ENCODE measurements at regions not wholly inside any gene's neighbourhood (a gene's known extent, or its start where the extent isn't known, plus 50 kb on each side); places are given as distances from the start of the nearest gene placed in this dataset.

GRCh38 chr14:89013698-89014568 is 189.5 kb downstream of the TTC8 start:
- Histone ChIP-seq H3K36me3 (no peaks in the 10 kb centered on the region), H3K27me3 (no peaks in the 10 kb centered on the region), H3K4me1 (no peaks in the 10 kb centered on the region), H3K27ac (no peak overlapping the region), H3K4me3 (no peak overlapping the region), H3K9me3 (no peaks in the 10 kb centered on the region)
- intact Hi-C loops (cut with DNase I; ENCODE audit: low total_unique reads) = no loop called here
- DNase-seq (ENCODE audit: low spot score in 2 of 2) = no peak
- TF ChIP-seq POLR2AphosphoS5 (IDR thresholded peaks at IDR 0.05) (no peak), POLR2A (IDR thresholded peaks at IDR 0.05) (no peak), CTCF (IDR thresholded peaks at IDR 0.05) (no peak)

GRCh38 chr14:89014569-89014850 is 190.1 kb downstream of the TTC8 start:
- TF ChIP-seq POLR2A (IDR thresholded peaks at IDR 0.05) (no peak), POLR2AphosphoS5 (IDR thresholded peaks at IDR 0.05) (no peak), CTCF (IDR thresholded peaks at IDR 0.05) (no peak)
- Histone ChIP-seq H3K9me3 (no peaks in the 10 kb centered on the region), H3K4me3 (no peak overlapping the region), H3K27ac (no peak overlapping the region), H3K4me1 (no peaks in the 10 kb centered on the region), H3K36me3 (no peaks in the 10 kb centered on the region), H3K27me3 (no peaks in the 10 kb centered on the region)
- DNase-seq (ENCODE audit: low spot score in 2 of 2) = no peak
- intact Hi-C loops (cut with DNase I; ENCODE audit: low total_unique reads) = no loop called here

GRCh38 chr14:89015016-89015415 is 190.6 kb downstream of the TTC8 start:
- TF ChIP-seq POLR2AphosphoS5 (IDR thresholded peaks at IDR 0.05) (no peak), CTCF (IDR thresholded peaks at IDR 0.05) (no peak), POLR2A (IDR thresholded peaks at IDR 0.05) (no peak)
- intact Hi-C loops (cut with DNase I; ENCODE audit: low total_unique reads) = no loop called here
- Histone ChIP-seq H3K27me3 (no peaks in the 10 kb centered on the region), H3K27ac (no peak overlapping the region), H3K4me3 (no peak overlapping the region), H3K4me1 (no peaks in the 10 kb centered on the region), H3K36me3 (no peaks in the 10 kb centered on the region), H3K9me3 (no peaks in the 10 kb centered on the region)
- DNase-seq (ENCODE audit: low spot score in 2 of 2) = no peak

GRCh38 chr14:89017417-89017816 is 193.0 kb downstream of the TTC8 start:
- Histone ChIP-seq H3K4me1 (no peaks in the 10 kb centered on the region), H3K36me3 (no peaks in the 10 kb centered on the region), H3K27ac (no peak overlapping the region), H3K4me3 (no peak overlapping the region), H3K27me3 (no peaks in the 10 kb centered on the region), H3K9me3 (no peaks in the 10 kb centered on the region)
- TF ChIP-seq CTCF (IDR thresholded peaks at IDR 0.05) (no peak), POLR2A (IDR thresholded peaks at IDR 0.05) (no peak), POLR2AphosphoS5 (IDR thresholded peaks at IDR 0.05) (no peak)
- intact Hi-C loops (cut with DNase I; ENCODE audit: low total_unique reads) = no loop called here
- no peak for DNase-seq (ENCODE audit: low spot score in 2 of 2)

GRCh38 chr14:89022274-89022673 is 197.8 kb downstream of the TTC8 start:
- H3K27ac ChIP-seq = no peak overlapping the region
- DNase-seq (ENCODE audit: low spot score in 2 of 2) = no peak
- peaks cover 0 to 7% of the 10 kb centered on the region in 2 donors for H3K27me3 ChIP-seq
- no peak for TF ChIP-seq CTCF (IDR thresholded peaks at IDR 0.05)
- no peak for TF ChIP-seq POLR2A (IDR thresholded peaks at IDR 0.05)
- no peak for TF ChIP-seq POLR2AphosphoS5 (IDR thresholded peaks at IDR 0.05)
- no peaks in the 10 kb centered on the region for H3K36me3 ChIP-seq
- H3K4me3 ChIP-seq = no peak overlapping the region
- no peaks in the 10 kb centered on the region for H3K9me3 ChIP-seq
- H3K4me1 ChIP-seq = peaks cover 6% of the 10 kb centered on the region in 2 donors
- intact Hi-C loops (cut with DNase I; ENCODE audit: low total_unique reads) = no loop called here

Measured in breast epithelium (tissue), 4 donors.